KG1 (cell line): ENCODE measurements at regions not wholly inside any gene's neighbourhood (a gene's known extent, or its start where the extent isn't known, plus 50 kb on each side); places are given as distances from the start of the nearest gene placed in this dataset.

Experiments
- DNase-seq: peaks from one replicate; lab custom pipeline; 2025; lab: John Stamatoyannopoulos, UW

DNA sequence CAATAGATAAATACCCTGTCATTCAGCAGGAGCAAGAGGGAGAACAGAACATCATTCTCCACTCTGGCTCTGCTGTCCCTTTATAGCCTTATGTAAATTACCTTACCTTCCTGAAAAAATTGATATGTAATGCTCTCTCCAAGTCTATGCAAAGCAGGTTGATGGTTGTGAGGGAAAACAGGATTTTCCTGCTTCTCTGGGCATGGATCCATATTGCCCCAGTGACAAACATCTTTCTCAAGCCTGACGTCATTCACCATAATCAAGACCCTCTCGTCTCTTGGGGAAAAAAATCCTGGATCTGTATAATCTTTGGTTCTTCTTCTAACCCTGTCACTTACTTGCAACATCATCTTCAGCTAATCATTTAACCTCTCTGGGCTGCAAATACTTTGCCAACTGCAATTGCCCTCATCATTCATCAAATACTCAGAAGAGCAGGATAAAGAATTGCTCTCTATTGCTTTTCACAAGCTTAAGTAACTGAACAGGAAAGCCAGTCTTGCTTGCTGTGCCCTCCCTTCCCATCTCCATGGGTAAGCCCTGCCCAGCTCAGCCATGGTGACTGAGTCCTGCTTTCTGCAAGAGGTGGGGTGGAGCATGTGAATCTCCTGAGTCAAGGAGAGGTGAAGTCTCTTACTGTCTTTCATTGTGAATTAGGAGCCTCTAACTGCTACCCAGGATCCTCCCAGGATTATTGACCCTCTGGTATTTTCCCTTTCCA, 123.7 kb upstream of the KLF7 start:
- no peak for DNase-seq

DNA sequence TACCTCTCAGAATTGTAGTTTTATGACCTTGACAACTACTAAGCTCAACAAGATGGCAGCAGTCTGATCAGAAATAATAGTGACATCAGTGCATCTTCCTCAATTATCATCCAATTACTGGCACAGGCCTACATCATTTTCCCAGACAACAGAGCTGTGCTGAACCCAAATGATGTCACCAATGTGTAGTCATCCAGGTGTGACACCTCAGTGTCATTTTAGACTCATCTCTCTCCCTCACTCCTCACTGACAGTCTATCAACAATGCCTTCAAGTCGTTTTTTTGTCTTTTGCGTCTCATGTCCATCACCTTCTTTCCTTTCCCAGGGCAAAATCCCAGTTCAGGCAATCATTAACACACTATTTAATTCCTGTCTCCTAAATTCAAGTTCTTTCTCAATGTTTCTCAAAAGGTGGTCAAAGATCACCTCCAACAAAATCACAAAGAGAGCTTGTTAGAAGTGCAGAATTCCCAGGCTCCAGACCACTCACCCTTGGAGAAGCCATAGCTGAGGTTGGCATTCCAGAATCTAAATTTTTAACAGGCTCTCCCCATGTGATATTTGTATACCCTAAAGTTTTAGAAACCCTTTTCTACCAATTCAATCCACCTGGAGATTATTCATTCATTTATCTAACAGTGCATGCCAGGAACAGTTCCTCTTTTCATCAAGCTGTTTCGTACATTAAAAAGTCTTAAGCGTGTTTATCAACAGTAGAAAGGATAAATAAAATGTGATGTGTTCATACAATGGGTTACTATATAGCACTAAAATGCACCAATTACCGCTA, 125.3 kb upstream of the KLF7 start:
- DNase-seq: no peak

DNA sequence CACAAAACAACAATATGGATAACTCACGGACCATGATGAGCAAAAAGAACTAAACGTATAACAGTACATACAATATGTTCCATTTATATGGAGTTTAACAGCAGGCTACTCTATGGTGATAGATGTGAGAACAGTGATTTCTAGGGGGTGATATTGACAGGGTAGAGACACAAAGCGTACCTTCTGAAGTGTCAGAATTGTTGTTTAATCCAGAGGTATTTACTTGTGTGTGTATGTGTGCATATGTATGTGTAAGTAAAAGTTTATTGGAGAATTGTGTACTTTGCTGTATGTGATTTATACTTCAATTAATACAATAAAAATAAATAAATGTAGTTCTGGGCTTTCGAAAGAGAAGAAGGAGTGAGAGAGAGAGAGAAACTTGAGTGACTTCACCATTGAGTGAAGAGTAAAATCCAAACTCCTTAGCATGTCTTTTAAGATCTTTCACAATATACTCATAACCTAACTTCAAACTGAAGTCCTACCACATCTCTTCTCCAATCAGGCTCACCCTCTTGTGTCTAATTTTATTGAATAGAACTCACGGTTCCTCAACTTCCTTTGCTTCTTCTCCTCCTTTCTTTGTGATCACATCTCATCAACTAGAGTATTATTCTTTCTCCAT, 126.0 kb upstream of the KLF7 start:
- no peak for DNase-seq

DNA sequence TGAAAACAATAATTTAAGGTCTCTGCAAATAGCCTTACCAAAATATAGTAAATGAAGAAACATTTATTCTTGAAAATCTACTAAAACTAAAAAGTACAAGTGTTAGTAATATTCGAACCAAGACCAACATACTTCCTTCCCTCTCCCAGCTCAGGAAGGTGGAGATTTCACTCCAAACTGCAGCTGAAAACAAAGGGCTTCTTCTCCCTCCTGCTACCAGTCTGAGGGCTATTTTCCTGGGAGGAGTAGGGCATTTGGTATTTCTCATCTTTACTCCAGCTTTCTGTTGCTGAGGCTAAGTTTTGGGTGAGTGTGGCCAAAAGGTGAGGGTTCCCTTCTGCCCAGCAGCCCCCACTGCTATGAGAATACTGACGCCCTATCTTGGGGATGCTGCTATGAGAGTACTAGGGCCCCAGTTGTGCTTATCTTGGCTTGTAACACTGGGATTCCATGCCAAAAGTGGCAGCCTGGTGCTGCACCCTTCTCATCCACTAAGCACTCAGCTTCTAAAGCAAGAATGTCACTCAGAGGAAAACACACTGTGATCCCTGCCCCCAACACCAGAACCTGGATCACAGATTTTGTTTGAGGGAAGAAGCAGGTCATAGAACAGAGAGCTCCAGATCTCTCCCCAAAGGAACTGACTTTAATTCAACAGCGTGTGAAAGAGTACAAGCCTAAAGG, 130.7 kb upstream of the KLF7 start:
- DNase-seq: no peak

DNA sequence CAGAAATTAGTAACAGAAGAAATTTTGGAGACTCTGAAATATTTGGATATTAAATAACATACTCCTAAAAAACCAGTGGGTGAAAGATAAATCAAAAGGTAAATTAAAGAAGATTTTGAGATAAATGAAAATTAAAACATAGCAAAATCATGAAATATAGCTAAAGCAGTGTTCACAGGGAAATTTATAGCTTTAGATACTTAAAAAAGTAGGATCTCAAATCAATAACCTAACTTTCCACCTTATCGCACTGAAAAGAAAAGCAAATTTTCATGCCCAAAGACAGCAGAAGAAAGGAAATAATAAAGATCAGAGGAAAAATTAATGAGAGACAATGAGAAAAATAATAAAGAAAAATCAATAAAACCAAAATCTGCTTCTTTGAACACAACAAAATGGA, 135.1 kb upstream of the KLF7 start:
- DNase-seq: no peak

DNA sequence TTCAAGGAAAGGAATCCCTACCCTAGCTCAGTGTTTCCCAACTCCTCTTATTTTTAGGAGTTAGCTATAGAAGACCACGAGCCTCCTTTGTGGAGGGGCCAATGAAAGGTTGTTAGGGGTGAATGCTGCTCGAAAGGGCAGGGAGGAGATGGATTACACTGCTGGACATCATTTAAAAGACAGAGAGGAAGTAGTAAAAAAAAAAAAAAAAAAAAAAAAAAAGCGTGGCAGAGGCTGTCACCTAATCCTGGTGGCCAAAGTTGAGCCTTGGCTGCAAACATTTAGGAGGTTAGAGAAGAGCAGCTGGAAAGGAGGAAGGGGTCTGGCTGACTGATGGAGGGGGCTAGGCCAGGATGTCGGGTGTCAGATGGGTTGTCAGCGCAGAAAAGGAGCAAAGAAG, 139.0 kb upstream of the KLF7 start:
- DNase-seq: no peak

DNA sequence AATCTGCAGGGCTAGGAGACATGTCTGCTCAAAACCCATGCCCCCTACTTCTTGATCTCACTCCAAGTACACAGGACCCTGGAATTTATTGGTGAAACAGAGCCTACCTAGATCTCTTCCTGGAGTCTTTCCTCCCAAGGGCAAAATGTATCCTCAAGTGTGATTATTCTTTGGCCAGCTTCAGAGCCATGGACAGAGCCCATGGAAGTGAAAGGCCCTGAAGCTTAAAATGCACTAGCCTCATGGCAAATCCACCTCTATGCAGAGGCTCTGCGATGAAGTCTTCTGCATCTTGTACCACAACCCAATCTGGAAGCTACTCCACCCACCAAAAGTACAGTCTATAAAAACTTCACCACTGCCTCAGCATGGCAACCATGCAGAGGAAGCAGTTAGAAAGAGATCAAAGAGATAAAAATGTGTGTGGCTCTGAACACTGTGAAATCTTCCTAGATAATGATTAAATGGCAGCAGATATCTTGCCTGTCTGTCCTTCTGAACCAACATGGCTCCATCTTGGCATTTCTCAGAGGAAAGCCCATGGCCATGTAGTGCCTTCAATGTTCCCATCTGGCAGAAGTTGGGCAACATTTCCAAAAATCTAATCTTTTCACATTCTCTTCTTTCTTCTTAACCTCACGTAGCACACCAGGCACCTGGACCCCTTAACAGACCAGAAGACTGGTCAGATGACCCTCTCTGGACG, 142.9 kb upstream of the KLF7 start:
- no peak for DNase-seq

DNA sequence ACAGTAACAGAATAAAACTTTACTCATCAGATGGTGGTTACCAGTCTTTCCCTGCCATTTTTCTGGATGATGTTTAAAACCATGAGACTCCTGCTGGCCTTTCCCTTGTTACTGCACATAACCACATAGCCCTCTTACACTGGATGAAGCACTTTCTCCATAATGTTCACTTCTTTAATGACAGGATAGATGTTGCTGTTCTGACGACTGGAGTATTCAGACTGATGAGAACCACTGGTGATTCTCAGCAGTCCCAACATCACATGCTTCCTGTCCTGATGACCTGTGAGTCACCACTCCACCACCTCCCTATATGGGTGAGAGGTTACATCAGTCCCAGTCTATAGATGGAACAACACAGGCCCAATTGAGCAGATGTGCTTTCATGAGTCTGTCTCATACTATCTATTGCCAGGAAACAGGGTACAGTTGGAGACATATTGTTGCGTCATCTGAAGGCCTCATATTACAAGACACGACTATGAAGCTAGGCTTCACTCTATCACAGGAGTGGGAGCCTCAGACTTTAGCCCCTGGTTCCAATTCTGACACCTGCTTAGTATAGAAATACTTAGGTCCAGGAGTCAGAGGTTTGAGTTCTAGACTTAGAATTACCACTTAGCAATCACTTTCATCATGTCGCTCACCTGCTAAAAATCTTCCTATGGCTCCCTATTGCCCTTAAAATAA, 145.7 kb upstream of the KLF7 start:
- DNase-seq: no peak

DNA sequence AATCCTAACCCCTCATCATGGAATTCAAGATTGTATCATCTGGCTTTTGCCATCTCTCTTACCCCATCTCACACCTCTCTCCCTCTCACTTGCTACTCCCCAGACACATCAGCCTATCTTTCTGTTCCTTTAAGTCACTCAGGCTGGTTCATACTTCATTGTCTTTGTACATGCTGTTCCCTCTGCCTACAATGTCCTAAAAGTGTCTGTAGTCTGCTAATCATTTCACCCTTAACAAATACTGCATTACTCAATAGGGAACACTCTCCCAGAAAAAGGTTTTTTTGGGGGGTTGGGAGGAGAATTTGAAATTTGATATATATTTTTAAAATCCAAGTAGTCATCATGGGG, 146.2 kb upstream of the KLF7 start:
- no peak for DNase-seq

DNA sequence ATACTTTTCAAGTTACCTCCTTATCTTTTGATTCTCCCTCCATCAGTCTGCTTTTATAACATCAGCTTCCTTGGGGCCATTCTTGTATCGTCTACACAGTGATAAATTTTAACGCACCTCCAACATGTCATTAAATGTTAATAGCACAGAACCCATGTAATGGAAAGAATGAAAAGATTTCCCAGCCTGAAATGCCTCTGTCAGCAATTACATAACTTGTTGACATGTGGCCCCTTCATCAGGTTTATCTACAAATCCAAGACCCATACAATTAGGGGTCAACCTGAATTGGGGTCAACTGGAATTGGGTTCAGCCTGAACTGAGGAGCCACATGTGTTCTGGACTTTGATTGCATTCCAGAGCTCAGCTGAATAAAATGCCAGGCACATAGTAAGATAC, 148.2 kb upstream of the KLF7 start:
- no peak for DNase-seq

DNA sequence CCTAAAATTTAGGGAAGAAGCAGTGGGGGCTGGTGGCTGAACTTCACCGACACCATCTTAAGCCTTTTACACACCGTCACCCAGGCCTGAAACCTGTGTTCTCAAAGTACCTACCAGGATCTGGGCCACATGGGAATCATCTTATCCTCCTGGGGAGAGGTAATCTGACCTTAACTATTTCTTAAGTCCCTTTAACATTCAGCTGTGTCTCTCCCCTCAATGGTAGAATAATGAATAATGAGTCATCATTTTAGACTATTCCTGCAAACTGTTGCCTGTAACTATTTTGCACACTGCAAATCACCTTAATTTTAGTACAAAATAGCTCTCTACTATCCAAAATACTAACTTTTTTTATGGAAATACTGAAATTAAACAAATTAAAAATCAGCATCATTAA, 149.4 kb upstream of the KLF7 start:
- DNase-seq: no peak

DNA sequence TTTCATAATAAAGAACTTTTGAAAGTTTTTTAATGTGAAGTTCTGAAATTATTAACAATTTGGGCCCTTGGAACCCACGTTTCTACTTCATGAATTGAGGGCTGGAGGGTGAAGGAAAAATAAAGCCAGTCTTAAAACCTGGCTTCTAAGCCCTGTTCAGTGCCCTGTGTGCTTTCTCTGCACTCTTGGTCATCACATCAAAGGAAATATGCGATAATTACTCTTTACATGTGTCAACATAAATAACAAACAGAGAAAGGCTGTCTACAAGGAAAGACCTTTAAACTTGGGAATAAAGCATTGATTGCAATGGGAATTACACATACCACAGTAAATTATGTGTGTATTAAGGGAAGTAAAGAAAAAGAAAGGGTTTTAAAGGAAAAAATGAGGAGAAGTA, 150.7 kb upstream of the KLF7 start:
- DNase-seq: no peak

DNA sequence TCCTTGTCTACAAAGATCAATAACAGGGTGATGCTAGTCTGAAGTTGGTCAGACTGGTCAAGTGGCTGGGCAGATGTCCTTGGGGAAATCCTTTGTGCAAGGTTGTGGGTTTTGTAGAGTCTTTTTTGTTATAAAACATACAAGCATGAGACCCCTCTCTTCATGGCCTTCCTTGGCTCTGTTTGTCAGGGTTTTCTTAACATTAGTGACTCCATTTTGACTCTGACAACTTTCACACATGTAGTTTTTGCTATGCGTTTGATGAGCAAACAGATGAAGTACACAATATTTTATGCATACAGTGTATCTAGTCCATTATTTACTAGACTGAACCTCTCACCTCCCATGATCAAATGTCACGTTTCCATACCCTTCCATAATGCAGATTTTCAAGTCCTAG, 151.2 kb upstream of the KLF7 start:
- DNase-seq: no peak

DNA sequence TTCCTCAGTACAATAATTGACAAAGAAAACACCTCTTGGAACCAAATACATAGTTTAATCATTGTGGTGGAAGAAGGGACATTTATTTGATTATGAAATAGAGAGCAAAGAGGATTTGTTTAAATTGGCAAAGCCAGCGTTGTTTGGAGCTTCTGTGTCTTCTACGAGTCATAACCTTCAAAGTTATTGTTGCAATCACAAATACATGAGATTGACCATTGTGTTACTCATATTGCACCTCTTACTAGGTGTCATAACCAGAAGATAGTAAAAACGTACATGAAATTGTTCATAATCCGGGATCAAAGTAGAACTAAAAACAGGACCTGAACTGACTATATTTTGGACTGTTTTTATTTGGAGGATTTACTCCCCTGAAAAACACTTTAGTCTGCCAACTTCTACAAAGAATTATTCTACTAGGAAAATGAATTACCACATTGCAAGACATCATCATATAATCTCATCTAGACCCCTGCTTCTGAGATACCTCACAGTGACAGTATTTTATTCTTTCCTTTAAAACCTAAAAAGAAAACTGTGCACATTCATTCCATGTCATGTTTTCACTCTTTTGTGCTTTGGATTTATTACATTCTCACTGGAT, 151.7 kb upstream of the KLF7 start:
- no peak for DNase-seq

DNA sequence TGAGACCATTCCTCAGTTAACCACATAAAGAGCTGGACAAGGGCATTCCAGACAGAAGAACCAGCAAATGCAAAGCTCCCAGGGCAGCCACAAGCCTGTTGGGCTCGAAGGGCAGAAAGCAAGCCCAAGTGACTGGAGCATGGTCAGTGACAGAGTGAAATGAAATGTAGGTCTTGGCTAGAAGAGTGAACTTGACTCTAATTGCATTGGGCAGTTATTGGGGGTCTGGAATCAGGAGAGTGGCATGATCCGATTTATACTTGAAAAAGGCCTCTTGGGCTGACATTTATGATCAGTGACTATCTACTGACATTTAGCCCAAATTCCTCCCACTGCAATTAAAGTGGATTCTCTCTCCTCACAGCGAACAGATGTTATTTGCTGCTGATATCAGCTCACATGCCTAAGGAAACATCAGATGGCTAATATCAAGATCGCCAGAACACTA, 152.5 kb upstream of the KLF7 start:
- DNase-seq: no peak

DNA sequence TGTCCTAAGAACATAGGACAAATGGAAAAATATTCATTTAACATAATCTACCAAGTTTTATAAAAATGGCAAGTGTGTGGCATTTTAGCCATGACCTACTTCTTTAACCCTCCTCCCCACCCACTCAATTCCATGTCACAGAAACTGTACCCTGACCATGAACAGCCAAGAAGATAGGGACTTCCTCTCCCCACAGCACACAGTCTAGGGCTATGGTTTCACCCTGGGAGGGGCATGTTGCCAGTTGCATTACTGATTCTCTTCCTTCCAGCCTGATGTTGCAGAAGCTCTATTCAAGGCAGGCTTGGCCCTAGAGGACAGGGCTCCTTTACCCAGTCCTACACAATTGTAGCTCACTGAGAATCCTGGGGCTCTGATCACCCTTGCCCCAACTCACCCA, 153.6 kb upstream of the KLF7 start:
- no peak for DNase-seq

DNA sequence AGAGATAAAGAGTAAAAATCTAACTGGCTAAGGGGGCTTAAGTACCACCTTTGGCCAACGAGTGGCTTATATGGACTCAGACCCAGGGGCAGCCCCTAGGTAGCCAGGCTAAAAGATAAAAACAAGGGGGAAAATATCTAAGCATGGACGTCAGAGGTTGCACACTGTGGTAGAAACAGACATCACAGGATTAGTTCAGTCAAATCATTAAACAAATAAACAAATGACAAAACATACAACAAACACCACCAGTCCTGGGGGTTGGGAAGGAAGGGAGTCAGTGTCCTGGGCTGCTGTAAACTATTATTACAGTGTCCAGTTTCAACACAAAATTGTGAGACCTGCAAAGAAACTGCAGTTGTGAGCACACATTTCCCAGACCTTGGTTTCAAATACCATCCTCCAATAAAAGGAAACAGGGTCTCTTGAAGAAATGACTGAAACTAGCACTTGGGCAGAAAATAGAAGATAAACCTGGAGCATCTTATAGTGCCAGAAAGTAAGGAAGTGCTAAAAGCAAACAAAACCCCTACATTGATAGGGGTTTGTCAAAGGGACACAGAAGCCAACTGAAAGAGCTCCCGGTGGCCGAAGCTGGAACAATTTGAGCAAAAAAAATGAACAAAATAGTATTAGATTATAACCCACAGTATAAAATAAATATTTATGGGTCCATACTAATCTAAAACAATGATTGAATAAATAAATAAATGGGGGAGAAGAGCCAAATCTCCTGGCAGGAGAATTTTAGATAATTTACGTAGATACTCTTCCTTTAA, 154.8 kb upstream of the KLF7 start:
- no peak for DNase-seq

DNA sequence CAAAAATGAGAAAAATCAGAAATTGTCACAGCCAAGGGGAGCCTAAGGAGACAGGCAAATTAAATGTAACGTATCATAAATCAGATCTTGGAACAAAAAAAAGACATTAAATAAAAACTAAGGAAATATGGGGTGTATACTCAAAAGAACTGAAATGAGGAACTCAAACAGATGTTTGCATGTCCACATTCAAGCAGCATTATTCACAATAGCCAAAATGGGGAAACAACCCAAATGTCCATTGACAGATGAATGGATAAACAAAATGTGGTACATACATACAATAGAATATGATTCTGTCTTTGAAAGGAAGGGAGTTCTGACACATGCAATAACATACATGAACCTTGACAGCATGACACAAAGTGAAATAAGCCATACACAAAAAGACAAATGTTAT, 155.8 kb upstream of the KLF7 start:
- DNase-seq: no peak

DNA sequence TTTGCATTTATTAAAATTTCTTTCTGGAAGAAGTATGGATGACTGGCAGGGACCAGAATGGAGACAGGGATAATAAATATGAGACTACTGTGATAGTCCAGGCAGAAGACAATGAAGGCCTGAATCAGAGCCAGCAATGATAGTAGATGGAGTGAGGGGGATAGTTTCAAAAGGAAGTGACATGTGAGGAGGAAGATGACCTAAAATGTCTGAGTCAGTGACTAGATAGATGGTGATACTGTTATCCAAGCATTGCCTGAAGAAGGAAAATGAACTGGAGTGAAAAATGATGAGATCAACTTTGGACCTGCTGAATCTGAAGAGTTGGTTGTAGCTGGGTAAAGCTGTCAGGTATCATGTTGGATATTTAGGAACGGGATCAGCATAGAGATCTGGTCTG, 158.3 kb upstream of the KLF7 start:
- DNase-seq: no peak

DNA sequence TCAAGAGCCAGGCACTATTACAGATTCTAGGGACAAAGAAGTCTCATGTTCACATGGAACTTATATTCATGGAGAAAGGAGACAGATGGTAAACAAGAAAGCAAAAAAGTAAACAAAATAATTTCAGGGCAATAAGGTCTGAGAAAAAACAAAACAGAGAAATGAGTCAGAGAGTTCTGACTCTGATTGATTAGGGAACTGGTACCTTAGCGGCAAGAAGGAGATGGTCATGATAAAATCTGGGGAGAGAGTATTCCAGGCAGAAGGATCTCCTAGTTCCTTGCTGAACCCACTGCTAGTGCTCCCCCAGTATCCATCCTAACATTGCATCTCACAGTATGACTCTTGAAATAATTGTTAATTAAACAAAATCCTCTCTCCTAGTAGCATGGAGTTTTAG, 161.8 kb upstream of the KLF7 start:
- no peak for DNase-seq
